Hepatocyte (in vitro differentiated cells): ENCODE measurements at regions not wholly inside any gene's neighbourhood (a gene's known extent, or its start where the extent isn't known, plus 50 kb on each side); places are given as distances from the start of the nearest gene placed in this dataset.

ENCODE experiments used
- CTCF ChIP-seq: fragments of 200-600 bp; sonication (generic); IDR thresholded peaks from 2 replicates; pipeline ENCODE4 v1.5.1; 2016; ENCODE audit warnings: antibody characterized with exemption, mild to moderate bottlenecking; ENCODE audit not compliant: poor library complexity
- EZH2 ChIP-seq: fragments of 200-600 bp; sonication (generic); IDR thresholded peaks from 2 replicates; pipeline ENCODE4 v1.6.1; 2016; ENCODE audit warnings: antibody characterized with exemption, mild to moderate bottlenecking, borderline replicate concordance
- EZH2phosphoT487 ChIP-seq: fragments of 200-600 bp; sonication (generic); IDR thresholded peaks from one replicate; pipeline ENCODE4 v1.6.1; 2018; ENCODE audit warnings: antibody characterized with exemption, mild to moderate bottlenecking, low read depth, moderate library complexity; ENCODE audit not compliant: unreplicated experiment, severe bottlenecking

GRCh38 chr21:41631564-41632461 lies 123.9 kb upstream of the TMPRSS2 start:
- TF ChIP-seq EZH2 (no peak), CTCF (no peak), EZH2phosphoT487 (no peak)
